MM.1S (cell line): ENCODE measurements at regions not wholly inside any gene's neighbourhood (a gene's known extent, or its start where the extent isn't known, plus 50 kb on each side); places are given as distances from the start of the nearest gene placed in this dataset.
A peak's percentile ranks its signal among the peaks of the same experiment; 100 is the strongest.
"Not testable (repeated sequence)": the region's sequence is repeated elsewhere in the genome, so short reads cannot be mapped to it uniquely, and the experiment has no call there.

Experiments
- DNase-seq: peaks from one replicate; pipeline ENCODE4 v3.0.0-alpha.2; 2015
- H2AFZ ChIP-seq: fragments of 300-600 bp; sonication (generic); 2 replicates; pipeline ENCODE4 v1.6.0; 2016; ENCODE audit warnings: antibody characterized with exemption, low read length
- H3F3A ChIP-seq: fragments of 300-600 bp; sonication (generic); 2 replicates; pipeline ENCODE4 v1.6.1; 2016; ENCODE audit warnings: mild to moderate bottlenecking, antibody characterized with exemption, low read length, moderate library complexity, mixed read lengths; ENCODE audit not compliant: insufficient read depth
- H3K27ac ChIP-seq: fragments of 300-600 bp; sonication (generic); 2 replicates; pipeline ENCODE4 v1.5.1; 2016; ENCODE audit warnings: mild to moderate bottlenecking, low read length
- H3K27me3 ChIP-seq: fragments of 300-600 bp; sonication (generic); replicated peaks from 2 replicates; pipeline ENCODE4 v1.6.0; 2016; ENCODE audit warnings: low read length; ENCODE audit not compliant: insufficient read depth
- H3K36me3 ChIP-seq: fragments of 300-600 bp; sonication (generic); replicated peaks from 2 replicates; pipeline ENCODE4 v1.6.1; 2016; ENCODE audit warnings: mild to moderate bottlenecking, low read length, mixed read lengths; ENCODE audit not compliant: insufficient read depth
- H3K4me1 ChIP-seq: fragments of 300-600 bp; sonication (generic); 2 replicates; pipeline ENCODE4 v1.6.1; 2016; ENCODE audit warnings: low read length, mixed read lengths
- H3K4me2 ChIP-seq: fragments of 300-600 bp; sonication (generic); 2 replicates; pipeline ENCODE4 v1.6.0; 2016; ENCODE audit warnings: low read depth, low read length
- H3K4me3 ChIP-seq: fragments of 300-600 bp; sonication (generic); 2 replicates; pipeline ENCODE4 v1.5.1; 2016; ENCODE audit warnings: low read length, mixed read lengths
- H3K79me2 ChIP-seq: fragments of 300-600 bp; sonication (generic); 2 replicates; pipeline ENCODE4 v1.6.1; 2016; ENCODE audit warnings: mixed run types, low read length, mixed read lengths
- H3K9ac ChIP-seq: fragments of 300-600 bp; sonication (generic); 2 replicates; pipeline ENCODE4 v1.6.1; 2016; ENCODE audit warnings: low read length, mixed read lengths
- H3K9me2 ChIP-seq: fragments of 300-600 bp; sonication (generic); replicated peaks from 2 replicates; pipeline ENCODE4 v1.6.1; 2016; ENCODE audit warnings: mild to moderate bottlenecking, low read length, mixed read lengths; ENCODE audit not compliant: insufficient read depth
- H3K9me3 ChIP-seq: fragments of 300-600 bp; sonication (generic); replicated peaks from 2 replicates; pipeline ENCODE4 v1.6.1; 2016; ENCODE audit warnings: mild to moderate bottlenecking, low read length, mixed read lengths; ENCODE audit not compliant: insufficient read depth
- H4K20me1 ChIP-seq: fragments of 300-600 bp; sonication (generic); 2 replicates; pipeline ENCODE4 v1.6.1; 2016; ENCODE audit warnings: mild to moderate bottlenecking, low read length, moderate library complexity, mixed read lengths; ENCODE audit not compliant: insufficient read depth
- CTCF ChIP-seq: fragments of 300-600 bp; sonication (generic); IDR thresholded peaks from 2 replicates; pipeline ENCODE4 v1.5.1; 2016; ENCODE audit warnings: antibody characterized with exemption, low read length, mixed read lengths
- EZH2 ChIP-seq: fragments of 300-600 bp; sonication (generic); optimal IDR thresholded peaks from 2 replicates; pipeline ENCODE3; 2017; ENCODE audit warnings: low read depth, mild to moderate bottlenecking, antibody characterized with exemption, low read length, mixed read lengths
- EZH2phosphoT487 ChIP-seq: fragments of 300-600 bp; sonication (generic); IDR thresholded peaks from 2 replicates; pipeline ENCODE4 v1.6.1; 2018; ENCODE audit warnings: antibody characterized with exemption, low read length

- H3K9ac ChIP-seq: no peak overlapping the region
- H3K27ac ChIP-seq: no peak overlapping the region
- no peaks in the 10 kb centered on the region for H3K36me3 ChIP-seq
- no peak overlapping the region for H2AFZ ChIP-seq
- no peaks in the 10 kb centered on the region for H3K27me3 ChIP-seq
- no peaks in the 10 kb centered on the region for H4K20me1 ChIP-seq
- H3K79me2 ChIP-seq: no peaks in the 10 kb centered on the region
- no peaks in the 10 kb centered on the region for H3F3A ChIP-seq
- no peaks in the 10 kb centered on the region for H3K9me2 ChIP-seq
- H3K4me3 ChIP-seq: no peak overlapping the region
- no peak for DNase-seq
- H3K4me1 ChIP-seq: no peaks in the 10 kb centered on the region
- TF ChIP-seq CTCF: no peak
- TF ChIP-seq EZH2: no peak
- no peak for TF ChIP-seq EZH2phosphoT487
- H3K9me3 ChIP-seq: no peaks in the 10 kb centered on the region
- H3K4me2 ChIP-seq: no peak overlapping the region
These were observed 277.7 kb upstream of the ECI2 start for GRCh38 chr6:4413073-4413472.

GRCh38 chr6:4412488-4412887 lies 277.1 kb upstream of the ECI2 start:
- TF ChIP-seq EZH2: no peak
- no peak for TF ChIP-seq CTCF
- TF ChIP-seq EZH2phosphoT487: no peak
- H3K4me1 ChIP-seq: peaks cover 2% of the 10 kb centered on the region; the same call in 1 of the 2 replicates
- no peaks in the 10 kb centered on the region for H3K79me2 ChIP-seq
- H3K4me2 ChIP-seq: no peak overlapping the region
- no peak overlapping the region for H3K27ac ChIP-seq
- H3K36me3 ChIP-seq: no peaks in the 10 kb centered on the region
- no peak overlapping the region for H3K9ac ChIP-seq
- no peak overlapping the region for H3K4me3 ChIP-seq
- H2AFZ ChIP-seq: no peak overlapping the region
- H4K20me1 ChIP-seq: no peaks in the 10 kb centered on the region
- no peaks in the 10 kb centered on the region for H3K27me3 ChIP-seq
- H3K9me2 ChIP-seq: no peaks in the 10 kb centered on the region
- H3F3A ChIP-seq: no peaks in the 10 kb centered on the region
- no peak for DNase-seq
- no peaks in the 10 kb centered on the region for H3K9me3 ChIP-seq

- Histone ChIP-seq H3K9ac (no peak overlapping the region), H3K4me1 (peaks cover 5% of the 10 kb centered on the region; the same call in 1 of the 2 replicates), H3K4me2 (no peak overlapping the region), H3K9me3 (no peaks in the 10 kb centered on the region), H3K27me3 (no peaks in the 10 kb centered on the region), H2AFZ (no peak overlapping the region), H3K9me2 (no peaks in the 10 kb centered on the region), H3K27ac (no peak overlapping the region), H3K36me3 (no peaks in the 10 kb centered on the region), H4K20me1 (no peaks in the 10 kb centered on the region), H3K79me2 (no peaks in the 10 kb centered on the region), H3F3A (no peaks in the 10 kb centered on the region), H3K4me3 (no peak overlapping the region)
- DNase-seq: no peak
- no peak for TF ChIP-seq EZH2
- TF ChIP-seq EZH2phosphoT487: no peak
- no peak for TF ChIP-seq CTCF
These were observed 276.7 kb upstream of the ECI2 start for GRCh38 chr6:4412077-4412476.

- not testable (repeated sequence) for H3K27ac ChIP-seq, H4K20me1 ChIP-seq
These were observed 272.3 kb upstream of the ECI2 start for GRCh38 chr6:4407710-4408109.

More at GRCh38 chr6:4407710-4408109, 272.3 kb upstream of the ECI2 start:
- H3K79me2 ChIP-seq, H3F3A ChIP-seq, H3K27me3 ChIP-seq, H3K36me3 ChIP-seq, H3K9ac ChIP-seq, H3K4me2 ChIP-seq, H3K4me3 ChIP-seq, H3K4me1 ChIP-seq, H3K9me2 ChIP-seq, H3K9me3 ChIP-seq, H2AFZ ChIP-seq: not testable (repeated sequence)
- peak; percentile 66 for DNase-seq
